ENCODE measurements at regions not wholly inside any gene's neighbourhood (a gene's known extent, or its start where the extent isn't known, plus 50 kb on each side); places are given as distances from the start of the nearest gene placed in this dataset.

DNA sequence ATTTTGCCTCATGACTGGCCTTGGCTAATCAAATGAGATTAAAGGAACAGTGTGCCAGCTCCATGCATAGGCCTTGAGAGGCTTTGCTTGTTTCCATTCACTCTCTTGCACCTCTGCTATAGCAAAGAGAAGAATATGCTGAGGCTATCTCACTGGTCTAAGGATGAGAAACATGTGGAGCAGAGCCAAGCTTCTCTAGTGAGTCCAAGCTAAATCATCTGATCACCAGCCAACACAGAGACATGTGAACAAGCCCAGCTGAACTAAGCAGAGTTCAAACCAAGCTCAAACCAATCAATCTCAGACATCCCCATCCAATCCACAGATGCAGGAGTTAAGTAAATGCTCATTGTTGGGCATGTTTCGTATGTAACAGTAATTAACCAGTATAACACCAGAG lies 69.4 kb upstream of the API5 start:
- H3K9me3 ChIP-seq (ENCODE audit: control insufficient read depth in 2 of 2, insufficient read depth in 1 of 2, low read depth in 1 of 2, low read length in 1 of 2) = no peaks in the 10 kb centered on the region
- no peaks in the 10 kb centered on the region for H3K36me3 ChIP-seq (ENCODE audit: control insufficient read depth in 3 of 3, insufficient read depth in 2 of 3, low read depth in 1 of 3, low read length in 3 of 3)
- no peak overlapping the region for H3K27ac ChIP-seq (ENCODE audit: low read depth in 1 of 3, low read length in 2 of 3)
- 32 to 48% (median 32%) methylated on average over 1 of the region's 1 CpG for WGBS, 3 donors
- FAIRE-seq = no peak
- no peaks in the 10 kb centered on the region for H3K4me1 ChIP-seq (ENCODE audit: control insufficient read depth in 3 of 3, insufficient read depth in 2 of 3, low read depth in 1 of 3, low read length in 2 of 3)
- no peak overlapping the region for H3K4me3 ChIP-seq (ENCODE audit: low read depth in 1 of 3, low read length in 3 of 3)
- H3K27me3 ChIP-seq (ENCODE audit: control insufficient read depth in 3 of 3, insufficient read depth in 3 of 3, low read length in 3 of 3) = no peaks in the 10 kb centered on the region
- peak in 1 of 2 donors; percentile 2 for DNase-seq

DNA sequence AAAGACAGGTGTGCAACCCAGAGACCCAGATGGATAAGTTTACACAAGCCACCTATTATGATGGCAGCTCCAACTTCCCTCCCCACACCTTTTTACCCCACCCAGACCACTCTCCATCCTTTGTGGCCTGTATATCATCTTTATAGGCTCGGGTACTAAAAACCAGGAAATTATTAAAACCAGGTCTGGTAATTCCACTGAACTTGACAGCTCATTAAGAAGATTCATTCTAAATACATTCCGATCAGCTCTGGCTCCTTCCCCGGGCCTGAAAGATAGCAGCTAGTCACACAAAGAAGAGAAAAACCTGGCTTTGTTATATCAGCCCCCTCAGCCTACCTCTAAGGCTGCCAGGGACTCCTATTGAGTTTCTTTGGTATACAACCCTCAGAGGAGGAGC lies 67.9 kb upstream of the API5 start:
- Histone ChIP-seq H3K4me1 (ENCODE audit: control insufficient read depth in 3 of 3, insufficient read depth in 2 of 3, low read depth in 1 of 3, low read length in 2 of 3) (no peaks in the 10 kb centered on the region), H3K36me3 (ENCODE audit: control insufficient read depth in 3 of 3, insufficient read depth in 2 of 3, low read depth in 1 of 3, low read length in 3 of 3) (no peaks in the 10 kb centered on the region), H3K27ac (ENCODE audit: low read depth in 1 of 3, low read length in 2 of 3) (no peak overlapping the region), H3K9me3 (ENCODE audit: control insufficient read depth in 2 of 2, insufficient read depth in 1 of 2, low read depth in 1 of 2, low read length in 1 of 2) (no peaks in the 10 kb centered on the region), H3K4me3 (ENCODE audit: low read depth in 1 of 3, low read length in 3 of 3) (no peak overlapping the region), H3K27me3 (ENCODE audit: control insufficient read depth in 3 of 3, insufficient read depth in 3 of 3, low read length in 3 of 3) (no peaks in the 10 kb centered on the region)
- DNase-seq (no peak), FAIRE-seq (no peak)
- WGBS, 3 donors = 25 to 37% (median 37%) methylated on average over 3 of the region's 3 CpGs

DNA sequence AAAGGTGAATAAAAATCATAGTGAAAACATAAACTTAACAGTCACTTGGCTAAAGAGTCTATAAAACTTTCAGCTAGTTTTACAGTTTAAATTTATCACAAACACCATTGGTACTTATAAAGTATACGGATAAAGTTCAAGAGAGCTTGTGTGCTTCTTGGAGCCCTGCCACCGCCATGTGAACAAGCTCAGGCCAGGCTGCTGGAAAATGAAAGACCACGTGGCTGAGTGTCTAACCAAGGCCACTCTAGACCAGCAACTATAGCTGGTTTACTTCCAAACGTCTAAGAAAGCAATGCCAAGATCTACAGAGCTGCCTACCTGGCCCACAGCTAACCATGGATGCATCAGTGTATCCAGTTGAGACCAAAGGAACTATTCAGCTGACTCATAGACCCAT lies 66.3 kb upstream of the API5 start:
- no peaks in the 10 kb centered on the region for H3K36me3 ChIP-seq (ENCODE audit: control insufficient read depth in 3 of 3, insufficient read depth in 2 of 3, low read depth in 1 of 3, low read length in 3 of 3)
- FAIRE-seq (no peak), DNase-seq (peak in 1 of 2 donors; percentile 13)
- H3K4me3 ChIP-seq (ENCODE audit: low read depth in 1 of 3, low read length in 3 of 3) = no peak overlapping the region
- no peak overlapping the region for H3K27ac ChIP-seq (ENCODE audit: low read depth in 1 of 3, low read length in 2 of 3)
- no peaks in the 10 kb centered on the region for H3K27me3 ChIP-seq (ENCODE audit: control insufficient read depth in 3 of 3, insufficient read depth in 3 of 3, low read length in 3 of 3)
- no peaks in the 10 kb centered on the region for H3K9me3 ChIP-seq (ENCODE audit: control insufficient read depth in 2 of 2, insufficient read depth in 1 of 2, low read depth in 1 of 2, low read length in 1 of 2)
- whole genome bisulfite sequencing, 3 donors = 43 to 46% (median 45%) methylated on average over 4 of the region's 4 CpGs
- H3K4me1 ChIP-seq (ENCODE audit: control insufficient read depth in 3 of 3, insufficient read depth in 2 of 3, low read depth in 1 of 3, low read length in 2 of 3) = no peaks in the 10 kb centered on the region

DNA sequence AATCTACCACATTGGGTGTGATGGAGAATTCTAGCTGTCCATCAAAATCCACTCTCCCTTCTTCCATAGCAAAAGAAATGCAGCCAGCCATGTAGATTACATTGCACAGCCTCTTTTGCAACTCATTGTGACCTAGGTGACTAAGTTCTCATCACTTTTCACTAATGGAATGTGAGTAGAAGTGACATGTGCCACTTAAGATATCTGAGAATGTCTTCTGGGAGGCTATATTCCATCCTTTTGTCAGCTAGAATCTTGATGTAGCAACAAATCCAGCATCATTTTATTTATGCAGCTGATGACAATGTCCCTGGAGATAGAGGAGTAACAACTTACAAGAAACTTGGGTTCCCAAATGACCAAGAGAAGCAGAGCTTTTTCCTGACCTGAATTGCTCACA lies 61.5 kb upstream of the API5 start:
- no peak overlapping the region for H3K27ac ChIP-seq (ENCODE audit: low read depth in 1 of 3, low read length in 2 of 3)
- H3K27me3 ChIP-seq (ENCODE audit: control insufficient read depth in 3 of 3, insufficient read depth in 3 of 3, low read length in 3 of 3) = no peaks in the 10 kb centered on the region
- FAIRE-seq = no peak
- H3K4me3 ChIP-seq (ENCODE audit: low read depth in 1 of 3, low read length in 3 of 3) = no peak overlapping the region
- no peak for DNase-seq
- H3K9me3 ChIP-seq (ENCODE audit: control insufficient read depth in 2 of 2, insufficient read depth in 1 of 2, low read depth in 1 of 2, low read length in 1 of 2) = no peaks in the 10 kb centered on the region
- H3K36me3 ChIP-seq (ENCODE audit: control insufficient read depth in 3 of 3, insufficient read depth in 2 of 3, low read depth in 1 of 3, low read length in 3 of 3) = no peaks in the 10 kb centered on the region
- H3K4me1 ChIP-seq (ENCODE audit: control insufficient read depth in 3 of 3, insufficient read depth in 2 of 3, low read depth in 1 of 3, low read length in 2 of 3) = no peaks in the 10 kb centered on the region

DNA sequence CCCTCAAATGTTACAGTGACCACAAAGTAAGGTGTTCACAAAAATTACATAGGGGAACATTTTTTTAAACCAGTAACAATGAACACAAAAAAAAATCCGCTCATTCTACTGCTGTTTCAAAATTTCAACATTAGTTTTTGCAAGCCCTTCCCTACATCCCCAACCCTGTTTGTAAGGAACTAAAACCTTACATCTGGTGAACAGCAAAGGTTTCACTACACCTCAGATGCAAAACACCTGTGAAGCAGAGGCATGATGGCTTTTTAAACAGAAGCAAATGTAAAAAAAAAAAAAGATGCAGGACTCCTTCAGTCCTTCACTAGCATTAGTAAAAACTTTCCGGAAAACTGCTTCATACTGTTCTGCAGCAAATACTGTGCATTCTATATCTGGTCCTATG lies 50.0 kb upstream of the API5 start:
- FAIRE-seq = no peak
- WGBS, 3 donors = 77 to 87% (median 86%) methylated on average over 2 of the region's 2 CpGs

More for the DNA sequence above, 50.0 kb upstream of the API5 start:
- H3K4me1 ChIP-seq (ENCODE audit: control insufficient read depth in 3 of 3, insufficient read depth in 2 of 3, low read depth in 1 of 3, low read length in 2 of 3) = no peaks in the 10 kb centered on the region
- no peak for DNase-seq
- no peak overlapping the region for H3K4me3 ChIP-seq (ENCODE audit: low read depth in 1 of 3, low read length in 3 of 3)
- no peaks in the 10 kb centered on the region for H3K27me3 ChIP-seq (ENCODE audit: control insufficient read depth in 3 of 3, insufficient read depth in 3 of 3, low read length in 3 of 3)
- H3K36me3 ChIP-seq (ENCODE audit: control insufficient read depth in 3 of 3, insufficient read depth in 2 of 3, low read depth in 1 of 3, low read length in 3 of 3) = no peaks in the 10 kb centered on the region
- no peak overlapping the region for H3K27ac ChIP-seq (ENCODE audit: low read depth in 1 of 3, low read length in 2 of 3)
- no peaks in the 10 kb centered on the region for H3K9me3 ChIP-seq (ENCODE audit: control insufficient read depth in 2 of 2, insufficient read depth in 1 of 2, low read depth in 1 of 2, low read length in 1 of 2)
